HepG2 (cell line): ENCODE measurements at regions not wholly inside any gene's neighbourhood (a gene's known extent, or its start where the extent isn't known, plus 50 kb on each side); places are given as distances from the start of the nearest gene placed in this dataset.
"Not testable (repeated sequence)": the region's sequence is repeated elsewhere in the genome, so short reads cannot be mapped to it uniquely, and the experiment has no call there.

Experiments used
- JDP2 ChIP-seq: sonication (generic); formaldehyde crosslinking; IDR thresholded peaks from 2 replicates; pipeline ENCODE4 v1.8.1; 2022; ENCODE audit warnings: missing genetic modification reagents, borderline replicate concordance
- JUNB ChIP-seq: sonication (generic); formaldehyde crosslinking; IDR thresholded peaks from 2 replicates; pipeline ENCODE4 v1.8.0; 2022; ENCODE audit warnings: missing genetic modification reagents, mild to moderate bottlenecking, borderline replicate concordance
- NFATC3 ChIP-seq: sonication (generic); formaldehyde crosslinking; IDR thresholded peaks from 2 replicates; pipeline ENCODE4 v1.5.1; 2020; ENCODE audit warnings: mild to moderate bottlenecking, missing genetic modification reagents
- NR1H2 ChIP-seq: sonication (generic); formaldehyde crosslinking; IDR thresholded peaks from 2 replicates; pipeline ENCODE4 v1.8.1; 2022; ENCODE audit warnings: low read depth, missing genetic modification reagents, borderline replicate concordance
- NR2F6 ChIP-seq, 2 experiments: IDR thresholded peaks; 2 replicates each; pipeline ENCODE4 v1.6.1; 2016; ENCODE audit warnings: antibody characterized with exemption in 1 of 2, mild to moderate bottlenecking in 1 of 2
- POLR2A ChIP-seq, 2 experiments: IDR thresholded peaks; 2 replicates each; pipeline ENCODE4 v1.6.1; 2011; ENCODE audit warnings: low read depth in 2 of 2, low read length in 2 of 2, mild to moderate bottlenecking in 1 of 2, moderate library complexity in 1 of 2; ENCODE audit not compliant: insufficient read depth in 1 of 2
- TF ChIP-seq, protein P1 (sequence below): sonication (generic); formaldehyde crosslinking; IDR thresholded peaks from 2 replicates; pipeline ENCODE4 v1.5.0; 2020; ENCODE audit warnings: mild to moderate bottlenecking, missing genetic modification reagents
- TF ChIP-seq, protein P2 (sequence below): fragments of 450-650 bp; IDR thresholded peaks from 2 replicates; pipeline ENCODE4 v1.6.1; 2016
- TF ChIP-seq, protein P3 (sequence below): sonication (generic); formaldehyde crosslinking; conservative IDR thresholded peaks from 2 replicates; pipeline ENCODE4 v1.8.0; 2022; ENCODE audit warnings: missing genetic modification reagents
- TF ChIP-seq, protein P4 (sequence below): sonication (generic); formaldehyde crosslinking; IDR thresholded peaks from 2 replicates; pipeline ENCODE4 v1.4.0; 2020; ENCODE audit warnings: missing genetic modification reagents

DNA sequence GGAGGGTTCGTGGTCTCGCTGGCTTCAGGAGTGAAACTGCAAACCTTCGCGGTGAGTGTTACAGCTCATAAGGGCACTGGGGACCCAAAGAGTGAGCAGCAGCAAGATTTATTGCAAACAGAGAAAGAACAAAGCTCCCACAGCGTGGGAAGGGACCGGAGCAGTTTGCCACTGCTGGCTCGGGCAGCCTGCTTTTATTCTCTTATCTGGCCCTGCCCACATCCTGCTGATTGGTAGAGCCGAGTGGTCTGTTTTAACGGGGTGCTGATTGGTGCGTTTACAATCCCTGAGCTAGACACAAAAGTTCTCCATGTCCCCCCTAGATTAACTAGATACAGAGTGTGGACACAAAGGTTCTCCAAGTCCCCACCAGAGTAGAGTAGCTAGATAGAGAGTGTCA, 161.3 kb downstream of the ZIC4 start:
- TF ChIP-seq, protein P1, sequence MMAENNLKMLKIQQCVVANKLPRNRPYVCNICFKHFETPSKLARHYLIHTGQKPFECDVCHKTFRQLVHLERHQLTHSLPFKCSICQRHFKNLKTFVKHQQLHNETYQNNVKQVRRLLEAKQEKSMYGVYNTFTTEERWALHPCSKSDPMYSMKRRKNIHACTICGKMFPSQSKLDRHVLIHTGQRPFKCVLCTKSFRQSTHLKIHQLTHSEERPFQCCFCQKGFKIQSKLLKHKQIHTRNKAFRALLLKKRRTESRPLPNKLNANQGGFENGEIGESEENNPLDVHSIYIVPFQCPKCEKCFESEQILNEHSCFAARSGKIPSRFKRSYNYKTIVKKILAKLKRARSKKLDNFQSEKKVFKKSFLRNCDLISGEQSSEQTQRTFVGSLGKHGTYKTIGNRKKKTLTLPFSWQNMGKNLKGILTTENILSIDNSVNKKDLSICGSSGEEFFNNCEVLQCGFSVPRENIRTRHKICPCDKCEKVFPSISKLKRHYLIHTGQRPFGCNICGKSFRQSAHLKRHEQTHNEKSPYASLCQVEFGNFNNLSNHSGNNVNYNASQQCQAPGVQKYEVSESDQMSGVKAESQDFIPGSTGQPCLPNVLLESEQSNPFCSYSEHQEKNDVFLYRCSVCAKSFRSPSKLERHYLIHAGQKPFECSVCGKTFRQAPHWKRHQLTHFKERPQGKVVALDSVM (CRISPR knock-in tag) = not testable (repeated sequence)
- not testable (repeated sequence) for TF ChIP-seq POLR2A (IDR thresholded peaks at IDR 0.05; ENCODE audit: insufficient read depth in 1 of 2, low read depth in 2 of 2, low read length in 2 of 2); NR1H2 (CRISPR knock-in tag); NFATC3 (CRISPR knock-in tag); JDP2 (CRISPR knock-in tag); NR2F6 (IDR thresholded peaks at IDR 0.05); NR2F6 (CRISPR knock-in tag; IDR thresholded peaks at IDR 0.05); JUNB (CRISPR knock-in tag)
- TF ChIP-seq, protein P2, sequence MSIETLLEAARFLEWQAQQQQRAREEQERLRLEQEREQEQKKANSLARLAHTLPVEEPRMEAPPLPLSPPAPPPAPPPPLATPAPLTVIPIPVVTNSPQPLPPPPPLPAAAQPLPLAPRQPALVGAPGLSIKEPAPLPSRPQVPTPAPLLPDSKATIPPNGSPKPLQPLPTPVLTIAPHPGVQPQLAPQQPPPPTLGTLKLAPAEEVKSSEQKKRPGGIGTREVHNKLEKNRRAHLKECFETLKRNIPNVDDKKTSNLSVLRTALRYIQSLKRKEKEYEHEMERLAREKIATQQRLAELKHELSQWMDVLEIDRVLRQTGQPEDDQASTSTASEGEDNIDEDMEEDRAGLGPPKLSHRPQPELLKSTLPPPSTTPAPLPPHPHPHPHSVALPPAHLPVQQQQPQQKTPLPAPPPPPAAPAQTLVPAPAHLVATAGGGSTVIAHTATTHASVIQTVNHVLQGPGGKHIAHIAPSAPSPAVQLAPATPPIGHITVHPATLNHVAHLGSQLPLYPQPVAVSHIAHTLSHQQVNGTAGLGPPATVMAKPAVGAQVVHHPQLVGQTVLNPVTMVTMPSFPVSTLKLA = not testable (repeated sequence)
- TF ChIP-seq, protein P3, sequence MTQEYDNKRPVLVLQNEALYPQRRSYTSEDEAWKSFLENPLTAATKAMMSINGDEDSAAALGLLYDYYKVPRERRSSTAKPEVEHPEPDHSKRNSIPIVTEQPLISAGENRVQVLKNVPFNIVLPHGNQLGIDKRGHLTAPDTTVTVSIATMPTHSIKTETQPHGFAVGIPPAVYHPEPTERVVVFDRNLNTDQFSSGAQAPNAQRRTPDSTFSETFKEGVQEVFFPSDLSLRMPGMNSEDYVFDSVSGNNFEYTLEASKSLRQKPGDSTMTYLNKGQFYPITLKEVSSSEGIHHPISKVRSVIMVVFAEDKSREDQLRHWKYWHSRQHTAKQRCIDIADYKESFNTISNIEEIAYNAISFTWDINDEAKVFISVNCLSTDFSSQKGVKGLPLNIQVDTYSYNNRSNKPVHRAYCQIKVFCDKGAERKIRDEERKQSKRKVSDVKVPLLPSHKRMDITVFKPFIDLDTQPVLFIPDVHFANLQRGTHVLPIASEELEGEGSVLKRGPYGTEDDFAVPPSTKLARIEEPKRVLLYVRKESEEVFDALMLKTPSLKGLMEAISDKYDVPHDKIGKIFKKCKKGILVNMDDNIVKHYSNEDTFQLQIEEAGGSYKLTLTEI (CRISPR knock-in tag) = not testable (repeated sequence)
- TF ChIP-seq, protein P4, sequence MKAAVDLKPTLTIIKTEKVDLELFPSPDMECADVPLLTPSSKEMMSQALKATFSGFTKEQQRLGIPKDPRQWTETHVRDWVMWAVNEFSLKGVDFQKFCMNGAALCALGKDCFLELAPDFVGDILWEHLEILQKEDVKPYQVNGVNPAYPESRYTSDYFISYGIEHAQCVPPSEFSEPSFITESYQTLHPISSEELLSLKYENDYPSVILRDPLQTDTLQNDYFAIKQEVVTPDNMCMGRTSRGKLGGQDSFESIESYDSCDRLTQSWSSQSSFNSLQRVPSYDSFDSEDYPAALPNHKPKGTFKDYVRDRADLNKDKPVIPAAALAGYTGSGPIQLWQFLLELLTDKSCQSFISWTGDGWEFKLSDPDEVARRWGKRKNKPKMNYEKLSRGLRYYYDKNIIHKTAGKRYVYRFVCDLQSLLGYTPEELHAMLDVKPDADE (CRISPR knock-in tag) = not testable (repeated sequence)
